GM21423 (cell line): ENCODE measurements at regions not wholly inside any gene's neighbourhood (a gene's known extent, or its start where the extent isn't known, plus 50 kb on each side); places are given as distances from the start of the nearest gene placed in this dataset.
"Not testable (repeated sequence)": the region's sequence is repeated elsewhere in the genome, so short reads cannot be mapped to it uniquely, and the experiment has no call there.

Experiments used
- ATAC-seq: cut with Tn5 transposase; IDR thresholded peaks from one replicate; pipeline ENCODE4 v1.9.1; 2021; ENCODE audit warnings: mild to moderate bottlenecking, moderate library complexity; ENCODE audit not compliant: unreplicated experiment

GRCh38 chr5:100249884-100250269 is 285.3 kb upstream of the FAM174A start:
- no peak for ATAC-seq

GRCh38 chr5:100249211-100249883 is 285.8 kb upstream of the FAM174A start:
- no peak for ATAC-seq

GRCh38 chr5:100232736-100233135 is 302.4 kb upstream of the FAM174A start:
- no peak for ATAC-seq

GRCh38 chr5:100188778-100189177 is 346.4 kb upstream of the FAM174A start:
- no peak for ATAC-seq

GRCh38 chr5:100188339-100188738 is 346.8 kb upstream of the FAM174A start:
- no peak for ATAC-seq

GRCh38 chr5:100186181-100186580 is 349.0 kb upstream of the FAM174A start:
- no peak for ATAC-seq

GRCh38 chr5:100182402-100182801 is 352.8 kb upstream of the FAM174A start:
- no peak for ATAC-seq

GRCh38 chr5:100175346-100175745 is 359.8 kb upstream of the FAM174A start:
- ATAC-seq = no peak

- peak; percentile 100 for ATAC-seq
Measured at GRCh38 chr5:100165309-100165708, 369.9 kb upstream of the FAM174A start.

GRCh38 chr5:100161868-100162267 is 373.3 kb upstream of the FAM174A start:
- ATAC-seq = no peak

- ATAC-seq = no peak
Measured at GRCh38 chr5:100157066-100157465, 378.1 kb upstream of the FAM174A start.

GRCh38 chr5:100148239-100148638 is 386.9 kb upstream of the FAM174A start:
- no peak for ATAC-seq

GRCh38 chr5:100142607-100143006 is 392.6 kb upstream of the FAM174A start:
- ATAC-seq = no peak

GRCh38 chr5:100131161-100131560 is 404.0 kb upstream of the FAM174A start:
- ATAC-seq = no peak

- ATAC-seq = no peak
Measured at GRCh38 chr5:100130307-100130706, 404.9 kb upstream of the FAM174A start.

GRCh38 chr5:100119903-100120302 is 415.3 kb upstream of the FAM174A start:
- ATAC-seq = no peak

- ATAC-seq = no peak
Measured at GRCh38 chr5:100110497-100110896, 424.7 kb upstream of the FAM174A start.

GRCh38 chr5:100108883-100109282 is 426.3 kb upstream of the FAM174A start:
- no peak for ATAC-seq

- not testable (repeated sequence) for ATAC-seq
Measured at GRCh38 chr5:100103592-100104119, 431.5 kb upstream of the FAM174A start.

- ATAC-seq = not testable (repeated sequence)
Measured at GRCh38 chr5:100101466-100101865, 433.7 kb upstream of the FAM174A start.

GRCh38 chr5:100096328-100096727 is 438.8 kb upstream of the FAM174A start:
- ATAC-seq = not testable (repeated sequence)

GRCh38 chr5:100080703-100081102 is 454.5 kb upstream of the FAM174A start:
- not testable (repeated sequence) for ATAC-seq

- ATAC-seq = not testable (repeated sequence)
Measured at GRCh38 chr5:100079163-100079562, 456.0 kb upstream of the FAM174A start.
